ENCODE measurements at regions not wholly inside any gene's neighbourhood (a gene's known extent, or its start where the extent isn't known, plus 50 kb on each side); places are given as distances from the start of the nearest gene placed in this dataset.

GRCh38 chr2:48901416-48901815 is 145.9 kb upstream of the LHCGR start:
- ChIA-PET CTCF (no interaction called here), POLR2A (no interaction called here)
- Histone ChIP-seq H3K36me3 (ENCODE audit: control insufficient read depth, insufficient read depth, low read length) (no peaks in the 10 kb centered on the region), H3K4me3 (ENCODE audit: low read depth, low read length) (no peak overlapping the region), H3K27me3 (ENCODE audit: control insufficient read depth, insufficient read depth, low read length) (no peaks in the 10 kb centered on the region)
- no peak for TF ChIP-seq CTCF (IDR thresholded peaks at IDR 0.05; ENCODE audit: insufficient read depth, low read depth, low read length)
- no peak for DNase-seq (ENCODE audit: low read depth)

- ChIA-PET POLR2A (no interaction called here), CTCF (interaction anchor here (0.7 kb wide), 1 partner anchor 14 kb away, joined by 3 read pairs; no protein-coding TSS in a partner anchor)
Observed at GRCh38 chr2:48901015-48901343, 145.5 kb upstream of the LHCGR start.

GRCh38 chr2:48900321-48901014 is 144.9 kb upstream of the LHCGR start:
- DNase-seq (ENCODE audit: low read depth) = no peak
- no peaks in the 10 kb centered on the region for H3K36me3 ChIP-seq (ENCODE audit: control insufficient read depth, insufficient read depth, low read length)
- TF ChIP-seq CTCF (IDR thresholded peaks at IDR 0.05; ENCODE audit: insufficient read depth, low read depth, low read length) = no peak
- ChIA-PET POLR2A (no interaction called here), CTCF (interaction anchor here (0.7 kb wide), 1 partner anchor 15 kb away, joined by 3 read pairs; no protein-coding TSS in a partner anchor)
- no peak overlapping the region for H3K4me3 ChIP-seq (ENCODE audit: low read depth, low read length)
- no peaks in the 10 kb centered on the region for H3K27me3 ChIP-seq (ENCODE audit: control insufficient read depth, insufficient read depth, low read length)

More at GRCh38 chr2:48901015-48901343, 145.5 kb upstream of the LHCGR start:
- DNase-seq (ENCODE audit: low read depth) = no peak
- Histone ChIP-seq H3K36me3 (ENCODE audit: control insufficient read depth, insufficient read depth, low read length) (no peaks in the 10 kb centered on the region), H3K4me3 (ENCODE audit: low read depth, low read length) (no peak overlapping the region), H3K27me3 (ENCODE audit: control insufficient read depth, insufficient read depth, low read length) (no peaks in the 10 kb centered on the region)
- no peak for TF ChIP-seq CTCF (IDR thresholded peaks at IDR 0.05; ENCODE audit: insufficient read depth, low read depth, low read length)

- ChIA-PET POLR2A (no interaction called here), CTCF (no interaction called here)
- H3K4me3 ChIP-seq (ENCODE audit: low read depth, low read length) = no peak overlapping the region
- H3K36me3 ChIP-seq (ENCODE audit: control insufficient read depth, insufficient read depth, low read length) = no peaks in the 10 kb centered on the region
- no peak for DNase-seq (ENCODE audit: low read depth)
- no peak for TF ChIP-seq CTCF (IDR thresholded peaks at IDR 0.05; ENCODE audit: insufficient read depth, low read depth, low read length)
- H3K27me3 ChIP-seq (ENCODE audit: control insufficient read depth, insufficient read depth, low read length) = no peaks in the 10 kb centered on the region
Observed at GRCh38 chr2:48896870-48897269, 141.3 kb upstream of the LHCGR start.

- no peaks in the 10 kb centered on the region for H3K27me3 ChIP-seq (ENCODE audit: control insufficient read depth, insufficient read depth, low read length)
- DNase-seq (ENCODE audit: low read depth) = no peak
- ChIA-PET CTCF (no interaction called here), POLR2A (no interaction called here)
- TF ChIP-seq CTCF (IDR thresholded peaks at IDR 0.05; ENCODE audit: insufficient read depth, low read depth, low read length) = no peak
- H3K4me3 ChIP-seq (ENCODE audit: low read depth, low read length) = no peak overlapping the region
- H3K36me3 ChIP-seq (ENCODE audit: control insufficient read depth, insufficient read depth, low read length) = no peaks in the 10 kb centered on the region
Observed at GRCh38 chr2:48890454-48891131, 135.1 kb upstream of the LHCGR start.
